ENCODE measurements at regions not wholly inside any gene's neighbourhood (a gene's known extent, or its start where the extent isn't known, plus 50 kb on each side); places are given as distances from the start of the nearest gene placed in this dataset.

DNA sequence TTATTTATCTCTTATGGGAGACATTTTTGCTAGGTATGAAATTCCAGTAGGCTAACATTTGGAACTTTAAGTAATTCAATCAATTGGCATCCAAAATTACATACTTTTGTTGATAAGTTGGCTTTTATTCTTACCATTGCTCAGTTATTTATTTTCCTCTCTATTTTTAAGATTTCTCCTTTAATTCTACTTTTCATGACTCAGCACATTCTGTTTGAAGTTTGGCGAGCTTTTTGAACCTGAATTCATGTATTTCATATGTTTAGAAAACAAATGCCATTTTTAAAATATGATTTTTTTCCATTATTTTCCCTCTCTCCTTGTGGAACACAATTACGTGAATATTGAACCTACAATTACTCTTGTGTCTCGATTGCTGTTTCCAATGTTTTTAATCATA, 2896.3 kb upstream of the PCDH20 start:
- no peak for TF ChIP-seq ARNTL (CRISPR knock-in tag; IDR thresholded peaks at IDR 0.05; ENCODE audit: borderline replicate concordance, low read depth)
- TF ChIP-seq, protein P1, sequence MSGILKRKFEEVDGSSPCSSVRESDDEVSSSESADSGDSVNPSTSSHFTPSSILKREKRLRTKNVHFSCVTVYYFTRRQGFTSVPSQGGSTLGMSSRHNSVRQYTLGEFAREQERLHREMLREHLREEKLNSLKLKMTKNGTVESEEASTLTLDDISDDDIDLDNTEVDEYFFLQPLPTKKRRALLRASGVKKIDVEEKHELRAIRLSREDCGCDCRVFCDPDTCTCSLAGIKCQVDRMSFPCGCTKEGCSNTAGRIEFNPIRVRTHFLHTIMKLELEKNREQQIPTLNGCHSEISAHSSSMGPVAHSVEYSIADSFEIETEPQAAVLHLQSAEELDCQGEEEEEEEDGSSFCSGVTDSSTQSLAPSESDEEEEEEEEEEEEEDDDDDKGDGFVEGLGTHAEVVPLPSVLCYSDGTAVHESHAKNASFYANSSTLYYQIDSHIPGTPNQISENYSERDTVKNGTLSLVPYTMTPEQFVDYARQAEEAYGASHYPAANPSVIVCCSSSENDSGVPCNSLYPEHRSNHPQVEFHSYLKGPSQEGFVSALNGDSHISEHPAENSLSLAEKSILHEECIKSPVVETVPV (CRISPR knock-in tag; IDR thresholded peaks at IDR 0.05): no peak
- TF ChIP-seq ZFP3 (CRISPR knock-in tag; IDR thresholded peaks at IDR 0.05): no peak
- TF ChIP-seq RARB (CRISPR knock-in tag; IDR thresholded peaks at IDR 0.05): no peak
- no peak for TF ChIP-seq ZNF8 (CRISPR knock-in tag; IDR thresholded peaks at IDR 0.05)
- no peak for TF ChIP-seq OSR1 (CRISPR knock-in tag; IDR thresholded peaks at IDR 0.05)
- TF ChIP-seq TCF4 (CRISPR knock-in tag; IDR thresholded peaks at IDR 0.05; ENCODE audit: borderline replicate concordance): no peak
- TF ChIP-seq ESRRG (CRISPR knock-in tag; IDR thresholded peaks at IDR 0.05): no peak
- no peak for TF ChIP-seq GLIS3 (CRISPR knock-in tag; IDR thresholded peaks at IDR 0.05)
- no peak for TF ChIP-seq BACH2 (CRISPR knock-in tag; IDR thresholded peaks at IDR 0.05; ENCODE audit: borderline replicate concordance)
- no peak for TF ChIP-seq CSDC2 (CRISPR knock-in tag; IDR thresholded peaks at IDR 0.05)
- TF ChIP-seq ISL1 (CRISPR knock-in tag; IDR thresholded peaks at IDR 0.05): no peak
- TF ChIP-seq, protein P2, sequence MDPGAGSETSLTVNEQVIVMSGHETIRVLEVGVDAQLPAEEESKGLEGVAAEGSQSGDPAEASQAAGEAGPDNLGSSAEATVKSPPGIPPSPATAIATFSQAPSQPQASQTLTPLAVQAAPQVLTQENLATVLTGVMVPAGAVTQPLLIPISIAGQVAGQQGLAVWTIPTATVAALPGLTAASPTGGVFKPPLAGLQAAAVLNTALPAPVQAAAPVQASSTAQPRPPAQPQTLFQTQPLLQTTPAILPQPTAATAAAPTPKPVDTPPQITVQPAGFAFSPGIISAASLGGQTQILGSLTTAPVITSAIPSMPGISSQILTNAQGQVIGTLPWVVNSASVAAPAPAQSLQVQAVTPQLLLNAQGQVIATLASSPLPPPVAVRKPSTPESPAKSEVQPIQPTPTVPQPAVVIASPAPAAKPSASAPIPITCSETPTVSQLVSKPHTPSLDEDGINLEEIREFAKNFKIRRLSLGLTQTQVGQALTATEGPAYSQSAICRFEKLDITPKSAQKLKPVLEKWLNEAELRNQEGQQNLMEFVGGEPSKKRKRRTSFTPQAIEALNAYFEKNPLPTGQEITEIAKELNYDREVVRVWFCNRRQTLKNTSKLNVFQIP (CRISPR knock-in tag; IDR thresholded peaks at IDR 0.05; ENCODE audit: borderline replicate concordance, low read depth): no peak
- no peak for ATAC-seq

DNA sequence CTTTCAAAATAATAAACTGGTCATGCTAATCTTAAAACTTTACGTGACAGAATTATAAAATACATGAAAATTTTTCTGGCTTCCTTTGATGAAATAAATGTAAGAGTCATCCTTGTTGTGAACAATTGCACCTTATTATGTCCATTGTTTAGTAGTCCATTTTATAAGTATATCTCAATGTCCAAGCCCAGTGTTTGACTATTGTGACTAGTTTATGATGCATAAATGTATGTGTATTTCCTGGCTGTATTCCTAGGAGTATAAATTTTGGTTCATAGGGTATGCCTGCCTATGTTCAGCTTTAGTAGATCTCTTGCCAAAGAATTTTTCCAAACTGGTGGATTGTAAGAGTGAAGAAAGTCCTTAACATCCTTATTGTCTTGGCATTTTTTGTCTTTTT, 2895.5 kb upstream of the PCDH20 start:
- TF ChIP-seq TCF4 (CRISPR knock-in tag; IDR thresholded peaks at IDR 0.05; ENCODE audit: borderline replicate concordance): no peak
- TF ChIP-seq ZNF70 (CRISPR knock-in tag; IDR thresholded peaks at IDR 0.05): no peak
- TF ChIP-seq GLIS3 (CRISPR knock-in tag; IDR thresholded peaks at IDR 0.05): no peak
- TF ChIP-seq BACH2 (CRISPR knock-in tag; IDR thresholded peaks at IDR 0.05; ENCODE audit: borderline replicate concordance): no peak
- TF ChIP-seq RARB (CRISPR knock-in tag; IDR thresholded peaks at IDR 0.05): no peak
- TF ChIP-seq, protein P3, sequence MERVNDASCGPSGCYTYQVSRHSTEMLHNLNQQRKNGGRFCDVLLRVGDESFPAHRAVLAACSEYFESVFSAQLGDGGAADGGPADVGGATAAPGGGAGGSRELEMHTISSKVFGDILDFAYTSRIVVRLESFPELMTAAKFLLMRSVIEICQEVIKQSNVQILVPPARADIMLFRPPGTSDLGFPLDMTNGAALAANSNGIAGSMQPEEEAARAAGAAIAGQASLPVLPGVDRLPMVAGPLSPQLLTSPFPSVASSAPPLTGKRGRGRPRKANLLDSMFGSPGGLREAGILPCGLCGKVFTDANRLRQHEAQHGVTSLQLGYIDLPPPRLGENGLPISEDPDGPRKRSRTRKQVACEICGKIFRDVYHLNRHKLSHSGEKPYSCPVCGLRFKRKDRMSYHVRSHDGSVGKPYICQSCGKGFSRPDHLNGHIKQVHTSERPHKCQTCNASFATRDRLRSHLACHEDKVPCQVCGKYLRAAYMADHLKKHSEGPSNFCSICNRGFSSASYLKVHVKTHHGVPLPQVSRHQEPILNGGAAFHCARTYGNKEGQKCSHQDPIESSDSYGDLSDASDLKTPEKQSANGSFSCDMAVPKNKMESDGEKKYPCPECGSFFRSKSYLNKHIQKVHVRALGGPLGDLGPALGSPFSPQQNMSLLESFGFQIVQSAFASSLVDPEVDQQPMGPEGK (CRISPR knock-in tag; IDR thresholded peaks at IDR 0.05; ENCODE audit: borderline replicate concordance): no peak
- TF ChIP-seq PPARA (CRISPR knock-in tag; IDR thresholded peaks at IDR 0.05; ENCODE audit: borderline replicate concordance): no peak
- no peak for TF ChIP-seq ESRRG (CRISPR knock-in tag; IDR thresholded peaks at IDR 0.05)
- TF ChIP-seq ZNF8 (CRISPR knock-in tag; IDR thresholded peaks at IDR 0.05): no peak
- no peak for TF ChIP-seq CSDC2 (CRISPR knock-in tag; IDR thresholded peaks at IDR 0.05)
- TF ChIP-seq, protein P1 (CRISPR knock-in tag; IDR thresholded peaks at IDR 0.05): no peak
- no peak for ATAC-seq

DNA sequence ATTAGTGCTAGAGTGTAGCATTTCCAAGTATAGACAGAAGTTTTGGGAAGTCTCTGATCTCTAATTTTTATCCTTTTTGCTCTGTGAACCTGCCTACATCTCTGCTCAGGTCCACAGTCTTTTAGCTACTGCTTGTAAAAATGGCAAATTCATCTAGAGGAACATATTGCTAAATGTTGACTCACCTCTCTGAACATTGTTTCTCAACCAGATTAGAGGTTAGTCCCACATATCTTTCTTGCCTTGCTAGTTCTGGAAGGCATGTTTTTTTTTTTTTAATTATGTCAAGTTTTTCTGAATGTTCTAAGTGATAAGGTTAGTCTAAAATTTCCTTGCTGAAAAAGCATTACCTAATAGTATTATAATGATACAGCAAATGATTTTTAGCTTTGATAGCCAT, 2889.6 kb upstream of the PCDH20 start:
- no peak for TF ChIP-seq ZNF8 (CRISPR knock-in tag; IDR thresholded peaks at IDR 0.05)
- TF ChIP-seq PPARA (CRISPR knock-in tag; IDR thresholded peaks at IDR 0.05; ENCODE audit: borderline replicate concordance): no peak
- ATAC-seq: no peak

DNA sequence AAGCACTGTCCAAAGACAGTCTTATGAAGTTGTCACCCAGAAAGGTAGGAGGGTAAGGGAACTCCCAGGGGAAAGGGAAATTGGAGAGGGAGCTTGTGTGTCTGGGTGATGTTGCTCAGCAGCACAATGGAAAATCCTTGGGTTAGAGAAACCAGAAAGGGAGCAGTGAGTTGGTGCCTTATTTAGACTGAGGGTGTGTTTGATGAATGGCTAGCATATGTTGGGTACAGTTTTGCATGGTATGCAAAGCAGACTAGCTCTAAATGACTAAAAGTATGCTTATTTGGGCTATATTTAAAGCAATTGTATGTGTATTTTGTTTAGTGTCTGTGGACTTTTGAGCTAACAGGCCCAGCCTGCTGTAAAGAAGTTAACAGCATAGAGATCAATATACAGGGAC, 2884.6 kb upstream of the PCDH20 start:
- ATAC-seq: no peak
- no peak for TF ChIP-seq TCF4 (CRISPR knock-in tag; IDR thresholded peaks at IDR 0.05; ENCODE audit: borderline replicate concordance)
- TF ChIP-seq, protein P3 (CRISPR knock-in tag; IDR thresholded peaks at IDR 0.05; ENCODE audit: borderline replicate concordance): no peak

DNA sequence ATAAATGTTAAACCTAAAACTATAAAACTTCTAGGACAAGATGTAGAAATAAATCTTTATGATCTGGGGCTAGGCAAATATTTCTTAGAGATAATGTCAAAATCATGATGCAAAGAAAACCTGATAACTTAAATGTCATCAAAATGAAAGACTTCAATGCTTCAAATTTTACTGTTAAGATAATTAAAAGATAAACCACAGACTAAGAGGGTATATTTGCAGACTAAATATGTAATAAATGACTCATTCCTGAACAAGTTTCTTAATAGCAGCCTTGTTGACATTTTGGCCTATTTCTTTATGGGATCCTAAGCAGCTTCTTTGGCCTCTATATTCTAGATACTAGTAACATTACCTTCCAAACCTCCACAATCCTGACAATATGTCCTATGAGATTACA, 2878.3 kb upstream of the PCDH20 start:
- no peak for TF ChIP-seq OSR1 (CRISPR knock-in tag; IDR thresholded peaks at IDR 0.05)
- peak; percentile 83 for TF ChIP-seq ISL1 (CRISPR knock-in tag; IDR thresholded peaks at IDR 0.05)
- no peak for ATAC-seq
